Neural crest cell (in vitro differentiated cells): ENCODE measurements at regions not wholly inside any gene's neighbourhood (a gene's known extent, or its start where the extent isn't known, plus 50 kb on each side); places are given as distances from the start of the nearest gene placed in this dataset.

Source experiments
- DNase-seq: peaks from one replicate; pipeline ENCODE4 v3.0.0; 2021; ENCODE audit warnings: low read depth, mixed read lengths, low spot score
- H3K27ac Mint-ChIP-seq: one replicate; pipeline ENCODE4 v1.8.0; 2021; ENCODE audit warnings: mild to moderate bottlenecking, mixed read lengths; ENCODE audit not compliant: unreplicated experiment
- H3K27me3 Mint-ChIP-seq: 2 replicates; pipeline ENCODE4 v1.8.0; 2021; ENCODE audit warnings: low read depth, mild to moderate bottlenecking, mixed read lengths
- H3K36me3 Mint-ChIP-seq: 2 replicates; pipeline ENCODE4 v1.8.0; 2021; ENCODE audit warnings: low read depth, mild to moderate bottlenecking, mixed read lengths
- H3K4me1 Mint-ChIP-seq: 2 replicates; pipeline ENCODE4 v1.8.0; 2021; ENCODE audit warnings: mixed read lengths
- H3K4me3 Mint-ChIP-seq: one replicate; pipeline ENCODE4 v1.8.0; 2021; ENCODE audit warnings: mild to moderate bottlenecking, mixed read lengths
- H3K9me3 Mint-ChIP-seq: 2 replicates; pipeline ENCODE4 v1.8.0; 2021; ENCODE audit warnings: mixed read lengths
- CTCF ChIP-seq: fragments of 200-600 bp; sonication (generic); conservative IDR thresholded peaks from 2 replicates; pipeline ENCODE4 v1.5.0; 2021; ENCODE audit warnings: antibody characterized with exemption, mild to moderate bottlenecking

DNA sequence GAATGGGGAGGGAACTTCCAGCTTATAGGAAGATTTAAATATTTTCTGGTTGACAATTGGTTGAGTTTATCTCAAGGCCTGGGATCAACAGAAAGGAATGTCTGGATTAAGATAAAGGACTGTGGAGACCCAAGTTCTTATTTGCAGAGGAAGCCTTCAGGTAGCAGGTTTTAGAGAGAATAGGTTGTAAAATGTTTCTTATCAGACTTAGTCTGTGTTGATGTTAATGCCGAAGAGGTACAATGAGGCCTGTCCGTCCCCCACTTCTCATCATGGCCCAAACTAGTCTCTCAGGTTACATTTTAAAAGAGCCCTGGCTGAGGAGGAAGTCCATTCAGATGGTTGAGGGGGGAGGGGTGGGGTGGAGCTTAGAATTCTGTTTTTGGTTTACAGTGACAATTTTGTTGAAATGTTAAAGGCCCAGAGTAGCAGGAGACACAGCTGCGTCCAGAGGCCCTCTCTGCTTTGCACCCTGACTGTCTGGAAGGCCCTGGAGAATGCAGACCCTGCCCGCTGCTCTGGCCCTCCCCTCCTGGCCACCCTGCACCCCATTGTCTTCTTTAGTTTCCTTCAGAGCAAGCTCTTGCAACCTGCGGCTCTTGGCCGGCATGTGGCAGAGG is 672.5 kb upstream of the TMEM132C start:
- Mint-ChIP-seq H3K4me1 (peaks cover 22% of the 10 kb centered on the region), H3K4me3 (no peak overlapping the region), H3K36me3 (no peaks in the 10 kb centered on the region), H3K9me3 (no peaks in the 10 kb centered on the region), H3K27ac (no peak overlapping the region), H3K27me3 (peaks cover 6% of the 10 kb centered on the region)
- DNase-seq, result no peak
- no peak for TF ChIP-seq CTCF

GRCh38 chr12:127595506-127595905 is 671.5 kb upstream of the TMEM132C start:
- Mint-ChIP-seq H3K4me3 (no peak overlapping the region), H3K9me3 (no peaks in the 10 kb centered on the region), H3K4me1 (peaks cover 22% of the 10 kb centered on the region), H3K27me3 (peaks cover 6% of the 10 kb centered on the region), H3K36me3 (no peaks in the 10 kb centered on the region), H3K27ac (no peak overlapping the region)
- no peak for TF ChIP-seq CTCF
- DNase-seq, result no peak

DNA sequence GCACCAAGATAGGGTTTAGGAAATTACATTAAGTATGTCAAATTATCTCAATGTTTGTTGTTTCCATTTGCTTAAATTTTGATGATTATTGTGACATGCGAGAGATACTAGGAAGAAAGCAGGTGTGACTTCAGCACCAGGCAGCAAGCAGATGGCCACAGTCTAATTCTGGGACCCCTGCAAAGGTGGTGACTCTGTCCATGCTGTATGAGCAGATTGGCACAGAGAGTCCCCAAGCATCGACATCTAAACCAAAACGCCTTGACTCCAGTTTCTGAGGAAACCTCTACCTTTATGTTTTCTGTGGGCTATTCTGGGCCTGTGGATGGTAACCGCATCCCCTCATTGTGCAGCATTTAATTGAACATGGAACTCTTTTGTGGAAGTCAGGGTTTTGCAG is 670.1 kb upstream of the TMEM132C start:
- H3K4me3 Mint-ChIP-seq, result no peak overlapping the region
- no peak overlapping the region for H3K27ac Mint-ChIP-seq
- TF ChIP-seq CTCF, result no peak
- H3K27me3 Mint-ChIP-seq, result peaks cover under 1% of the 10 kb centered on the region
- H3K36me3 Mint-ChIP-seq, result no peaks in the 10 kb centered on the region
- DNase-seq, result no peak
- H3K9me3 Mint-ChIP-seq, result no peaks in the 10 kb centered on the region
- peaks cover 14% of the 10 kb centered on the region for H3K4me1 Mint-ChIP-seq

GRCh38 chr12:127599436-127599835 is 667.5 kb upstream of the TMEM132C start:
- Mint-ChIP-seq H3K27me3 (no peaks in the 10 kb centered on the region), H3K4me3 (no peak overlapping the region), H3K9me3 (peaks cover 3% of the 10 kb centered on the region), H3K4me1 (peaks cover 8% of the 10 kb centered on the region), H3K36me3 (no peaks in the 10 kb centered on the region), H3K27ac (no peak overlapping the region)
- no peak for DNase-seq
- TF ChIP-seq CTCF, result no peak

DNA sequence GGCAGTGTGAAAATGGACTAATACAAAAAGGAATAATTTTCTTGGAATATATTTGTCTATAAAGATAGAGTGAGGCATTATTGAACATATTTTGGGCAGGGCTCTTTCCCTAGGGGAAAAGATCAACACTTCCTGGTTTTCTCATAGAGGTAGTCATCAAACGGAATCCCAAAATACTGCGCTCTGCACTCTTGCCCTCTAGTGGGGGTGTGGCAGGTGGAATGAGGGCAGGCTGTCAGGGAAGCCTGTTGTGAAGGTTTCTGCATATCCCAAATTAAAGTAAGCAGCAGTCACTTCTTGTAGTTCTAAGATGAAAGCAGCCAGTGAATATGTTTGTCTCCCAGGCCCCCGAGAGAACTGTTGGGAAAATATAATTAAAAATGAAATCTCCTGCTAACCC is 666.8 kb upstream of the TMEM132C start:
- H3K4me3 Mint-ChIP-seq, result no peak overlapping the region
- no peaks in the 10 kb centered on the region for H3K27me3 Mint-ChIP-seq
- peaks cover under 1% of the 10 kb centered on the region for H3K4me1 Mint-ChIP-seq
- no peak for DNase-seq
- H3K36me3 Mint-ChIP-seq, result no peaks in the 10 kb centered on the region
- no peak overlapping the region for H3K27ac Mint-ChIP-seq
- TF ChIP-seq CTCF, result no peak
- H3K9me3 Mint-ChIP-seq, result peaks cover 3% of the 10 kb centered on the region
